ENCODE measurements at regions not wholly inside any gene's neighbourhood (a gene's known extent, or its start where the extent isn't known, plus 50 kb on each side); places are given as distances from the start of the nearest gene placed in this dataset.
"Not testable (repeated sequence)": the region's sequence is repeated elsewhere in the genome, so short reads cannot be mapped to it uniquely, and the experiment has no call there.

DNA sequence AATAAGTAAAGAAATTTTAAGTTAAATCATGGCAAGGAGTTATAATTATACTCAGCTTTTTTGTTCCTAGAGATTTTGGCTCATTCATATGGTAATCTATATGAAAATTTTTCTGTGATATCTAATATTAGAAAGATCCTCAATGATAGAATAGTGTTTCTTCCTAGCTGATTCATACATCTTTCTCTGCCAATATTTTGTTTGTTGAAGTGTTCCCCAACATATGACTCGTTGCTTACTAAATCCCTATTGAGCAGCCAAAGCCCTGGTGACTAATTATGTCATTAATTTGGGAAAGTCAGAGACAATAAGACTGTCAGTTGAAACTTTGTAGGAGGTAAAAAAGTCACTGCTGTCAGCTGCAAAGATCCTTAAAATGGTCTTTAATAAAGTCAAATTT lies 1348.5 kb upstream of the CDH18 start:
- TF ChIP-seq, protein P1, sequence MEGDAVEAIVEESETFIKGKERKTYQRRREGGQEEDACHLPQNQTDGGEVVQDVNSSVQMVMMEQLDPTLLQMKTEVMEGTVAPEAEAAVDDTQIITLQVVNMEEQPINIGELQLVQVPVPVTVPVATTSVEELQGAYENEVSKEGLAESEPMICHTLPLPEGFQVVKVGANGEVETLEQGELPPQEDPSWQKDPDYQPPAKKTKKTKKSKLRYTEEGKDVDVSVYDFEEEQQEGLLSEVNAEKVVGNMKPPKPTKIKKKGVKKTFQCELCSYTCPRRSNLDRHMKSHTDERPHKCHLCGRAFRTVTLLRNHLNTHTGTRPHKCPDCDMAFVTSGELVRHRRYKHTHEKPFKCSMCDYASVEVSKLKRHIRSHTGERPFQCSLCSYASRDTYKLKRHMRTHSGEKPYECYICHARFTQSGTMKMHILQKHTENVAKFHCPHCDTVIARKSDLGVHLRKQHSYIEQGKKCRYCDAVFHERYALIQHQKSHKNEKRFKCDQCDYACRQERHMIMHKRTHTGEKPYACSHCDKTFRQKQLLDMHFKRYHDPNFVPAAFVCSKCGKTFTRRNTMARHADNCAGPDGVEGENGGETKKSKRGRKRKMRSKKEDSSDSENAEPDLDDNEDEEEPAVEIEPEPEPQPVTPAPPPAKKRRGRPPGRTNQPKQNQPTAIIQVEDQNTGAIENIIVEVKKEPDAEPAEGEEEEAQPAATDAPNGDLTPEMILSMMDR (IDR thresholded peaks at IDR 0.05; ENCODE audit: extremely low read depth in 1 of 2, insufficient read depth in 1 of 2, low read depth in 1 of 2, low read length in 2 of 2): not testable (repeated sequence)
- TF ChIP-seq POLR2A (IDR thresholded peaks at IDR 0.05; ENCODE audit: low read depth, low read length); GATA2 (IDR thresholded peaks at IDR 0.05; ENCODE audit: insufficient read depth, insufficient read length, low read depth, low read length); POLR2AphosphoS5 (IDR thresholded peaks at IDR 0.05; ENCODE audit: insufficient read depth, low read depth, low read length); MYC (IDR thresholded peaks at IDR 0.05; ENCODE audit: low read depth, low read length): not testable (repeated sequence)

All from endothelial cell of umbilical vein (primary cell).